Neural cell (in vitro differentiated cells): ENCODE measurements at regions not wholly inside any gene's neighbourhood (a gene's known extent, or its start where the extent isn't known, plus 50 kb on each side); places are given as distances from the start of the nearest gene placed in this dataset.
A peak's percentile ranks its signal among the peaks of the same experiment; 100 is the strongest.

Source experiments
- H2AFZ ChIP-seq: fragments of 200-600, 300-800 bp; sonication (generic), shearing (Covaris generic); 2 replicates; pipeline ENCODE4 v1.6.0; 2014; ENCODE audit warnings: low read depth, mild to moderate bottlenecking, antibody characterized with exemption, low read length, moderate library complexity
- H3F3A ChIP-seq: fragments of 200-600 bp; shearing (Covaris generic); 2 replicates; pipeline ENCODE4 v1.6.1; 2016; ENCODE audit warnings: mild to moderate bottlenecking, moderate library complexity, mixed read lengths, antibody characterized with exemption, low read length; ENCODE audit not compliant: insufficient read depth, poor library complexity, severe bottlenecking
- H3K27ac ChIP-seq: fragments of 200-600, 300-800 bp; sonication (generic), shearing (Covaris generic); 2 replicates; pipeline ENCODE4 v1.5.1; 2014; ENCODE audit warnings: mild to moderate bottlenecking, low read length, moderate library complexity
- H3K27me3 ChIP-seq: fragments of 300-800, 200-600 bp; sonication (generic), shearing (Covaris generic); 2 replicates; pipeline ENCODE4 v1.6.0; 2014; ENCODE audit warnings: mild to moderate bottlenecking, low read depth, low read length, moderate library complexity; ENCODE audit not compliant: insufficient read depth
- H3K36me3 ChIP-seq: fragments of 300-800, 200-600 bp; sonication (generic), shearing (Covaris generic); 2 replicates; pipeline ENCODE4 v1.5.1; 2014; ENCODE audit warnings: mild to moderate bottlenecking, antibody characterized with exemption, low read length, moderate library complexity; ENCODE audit not compliant: insufficient read depth
- H3K4me2 ChIP-seq: fragments of 300-800, 200-600 bp; sonication (generic), shearing (Covaris generic); 2 replicates; pipeline ENCODE4 v1.6.0; 2014; ENCODE audit warnings: mild to moderate bottlenecking, low read length
- H3K4me3 ChIP-seq: fragments of 300-800, 200-600 bp; sonication (generic), shearing (Covaris generic); 2 replicates; pipeline ENCODE4 v1.5.1; 2014; ENCODE audit warnings: mild to moderate bottlenecking, low read length, moderate library complexity
- H3K79me2 ChIP-seq: fragments of 200-600 bp; shearing (Covaris generic); replicated peaks from 2 replicates; pipeline ENCODE4 v1.6.0; 2014; ENCODE audit warnings: mild to moderate bottlenecking, low read length, moderate library complexity; ENCODE audit not compliant: insufficient read depth
- H3K9ac ChIP-seq: fragments of 300-800, 200-600 bp; sonication (generic), shearing (Covaris generic); 2 replicates; pipeline ENCODE4 v1.6.1; 2016; ENCODE audit warnings: mild to moderate bottlenecking, low read length, mixed read lengths
- H3K9me2 ChIP-seq: fragments of 200-600 bp; shearing (Covaris generic); 2 replicates; pipeline ENCODE4 v1.6.1; 2016; ENCODE audit warnings: mild to moderate bottlenecking, low read length, mixed read lengths; ENCODE audit not compliant: insufficient read depth
- H3K9me3 ChIP-seq: fragments of 200-600, 300-800 bp; sonication (generic), shearing (Covaris generic); 2 replicates; pipeline ENCODE4 v1.6.1; 2016; ENCODE audit warnings: mild to moderate bottlenecking, mixed run types, low read length, moderate library complexity, mixed read lengths
- H4K20me1 ChIP-seq: fragments of 200-600 bp; shearing (Covaris generic); 2 replicates; pipeline ENCODE4 v1.6.1; 2016; ENCODE audit warnings: mild to moderate bottlenecking, mixed run types; ENCODE audit not compliant: insufficient read depth
- CTCF ChIP-seq: fragments of 450-650 bp; IDR thresholded peaks from 2 replicates; pipeline ENCODE4 v1.5.1; 2014; ENCODE audit warnings: antibody characterized with exemption, mild to moderate bottlenecking, moderate library complexity; ENCODE audit not compliant: poor library complexity, severe bottlenecking
- EP300 ChIP-seq: fragments of 450-650 bp; conservative IDR thresholded peaks from 2 replicates; pipeline ENCODE4 v1.6.1; 2014; ENCODE audit warnings: antibody characterized with exemption, mild to moderate bottlenecking, moderate library complexity; ENCODE audit not compliant: poor library complexity, severe bottlenecking
- EZH2 ChIP-seq: fragments of 200-600, 300-800 bp; shearing (Covaris generic), sonication (generic); IDR thresholded peaks from 2 replicates; pipeline ENCODE4 v1.6.1; 2014; ENCODE audit warnings: antibody characterized with exemption, low read length, borderline replicate concordance, mild to moderate bottlenecking; ENCODE audit not compliant: insufficient read depth, poor library complexity, severe bottlenecking
- MXI1 ChIP-seq: fragments of 450-650 bp; conservative IDR thresholded peaks from 2 replicates; pipeline ENCODE4 v1.6.1; 2014; ENCODE audit warnings: antibody characterized with exemption, mild to moderate bottlenecking; ENCODE audit not compliant: poor library complexity, severe bottlenecking
- POLR2AphosphoS5 ChIP-seq: IDR thresholded peaks from 2 replicates; pipeline ENCODE4 v1.6.1; 2012
- RAD21 ChIP-seq: fragments of 450-650 bp; conservative IDR thresholded peaks from 2 replicates; pipeline ENCODE4 v1.6.1; 2014; ENCODE audit warnings: antibody characterized with exemption, mild to moderate bottlenecking, moderate library complexity
- REST ChIP-seq: IDR thresholded peaks from 2 replicates; pipeline ENCODE4 v1.6.1; 2012; ENCODE audit warnings: borderline replicate concordance
- SMC3 ChIP-seq: fragments of 450-650 bp; conservative IDR thresholded peaks from 2 replicates; pipeline ENCODE4 v1.6.1; 2014; ENCODE audit warnings: antibody characterized with exemption, mild to moderate bottlenecking, moderate library complexity; ENCODE audit not compliant: poor library complexity
- TAF1 ChIP-seq: IDR thresholded peaks from 2 replicates; pipeline ENCODE4 v1.6.1; 2012; ENCODE audit warnings: low read depth

DNA sequence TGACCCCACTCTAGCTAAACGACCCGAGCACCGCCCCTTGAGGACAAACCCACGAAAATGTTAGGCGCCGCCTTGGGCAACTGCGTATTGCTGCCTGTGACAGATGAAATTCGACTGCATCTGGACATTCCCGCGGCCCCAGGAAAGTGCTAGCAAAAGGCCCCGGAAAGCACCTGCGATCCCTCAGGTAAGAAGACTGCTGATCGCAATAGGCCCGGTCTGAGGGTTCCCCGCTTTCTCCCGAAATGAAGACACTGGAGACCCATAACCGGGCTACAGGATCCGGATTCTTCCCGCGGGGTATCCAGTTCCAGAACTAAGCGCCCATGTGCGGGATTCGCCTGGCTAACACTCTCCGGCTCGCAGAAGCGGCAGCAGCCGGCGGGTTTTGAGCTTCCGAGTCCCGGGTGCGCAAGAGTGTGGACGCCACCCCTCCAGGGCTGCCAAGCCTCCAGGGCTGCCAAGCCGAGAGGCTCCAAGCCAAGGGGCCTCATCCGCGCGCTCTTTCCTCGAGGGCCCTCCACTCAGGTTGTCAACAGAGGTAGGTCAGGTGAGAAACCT is 157.9 kb upstream of the NBPF11 start:
- Histone ChIP-seq H3K9me2 (no peaks in the 10 kb centered on the region), H3F3A (no peaks in the 10 kb centered on the region), H3K4me3 (peak overlapping the region; percentile 28), H3K79me2 (no peaks in the 10 kb centered on the region), H4K20me1 (no peaks in the 10 kb centered on the region), H2AFZ (no peak overlapping the region), H3K36me3 (no peaks in the 10 kb centered on the region), H3K27me3 (peaks cover 64% of the 10 kb centered on the region), H3K9me3 (peaks cover 22% of the 10 kb centered on the region), H3K27ac (no peak overlapping the region), H3K9ac (no peak overlapping the region), H3K4me2 (no peak overlapping the region)
- TF ChIP-seq EZH2 (no peak), REST (no peak), RAD21 (no peak), EP300 (no peak), TAF1 (no peak), SMC3 (no peak), POLR2AphosphoS5 (no peak), CTCF (no peak), MXI1 (no peak)

GRCh38 chr1:148308832-148309458 is 156.9 kb upstream of the NBPF11 start:
- TF ChIP-seq RAD21, result no peak
- TF ChIP-seq POLR2AphosphoS5, result no peak
- no peak for TF ChIP-seq REST
- no peak for TF ChIP-seq CTCF
- TF ChIP-seq EZH2, result no peak
- no peak for TF ChIP-seq EP300
- no peak for TF ChIP-seq TAF1
- TF ChIP-seq MXI1, result no peak
- Histone ChIP-seq H3K36me3 (no peaks in the 10 kb centered on the region), H3K9me2 (no peaks in the 10 kb centered on the region), H3F3A (no peaks in the 10 kb centered on the region), H3K4me2 (no peak overlapping the region), H3K9ac (no peak overlapping the region), H4K20me1 (no peaks in the 10 kb centered on the region), H3K79me2 (no peaks in the 10 kb centered on the region), H3K4me3 (no peak overlapping the region), H2AFZ (no peak overlapping the region), H3K27ac (no peak overlapping the region), H3K9me3 (peaks cover 22% of the 10 kb centered on the region), H3K27me3 (peaks cover 70% of the 10 kb centered on the region)
